HG03060 (cell line): ENCODE measurements at regions not wholly inside any gene's neighbourhood (a gene's known extent, or its start where the extent isn't known, plus 50 kb on each side); places are given as distances from the start of the nearest gene placed in this dataset.

ENCODE experiments used
- ATAC-seq: cut with Tn5 transposase; IDR thresholded peaks from one replicate; pipeline ENCODE4 v1.9.1; 2021; ENCODE audit warnings: low read depth, moderate number of reproducible peaks; ENCODE audit not compliant: unreplicated experiment

DNA sequence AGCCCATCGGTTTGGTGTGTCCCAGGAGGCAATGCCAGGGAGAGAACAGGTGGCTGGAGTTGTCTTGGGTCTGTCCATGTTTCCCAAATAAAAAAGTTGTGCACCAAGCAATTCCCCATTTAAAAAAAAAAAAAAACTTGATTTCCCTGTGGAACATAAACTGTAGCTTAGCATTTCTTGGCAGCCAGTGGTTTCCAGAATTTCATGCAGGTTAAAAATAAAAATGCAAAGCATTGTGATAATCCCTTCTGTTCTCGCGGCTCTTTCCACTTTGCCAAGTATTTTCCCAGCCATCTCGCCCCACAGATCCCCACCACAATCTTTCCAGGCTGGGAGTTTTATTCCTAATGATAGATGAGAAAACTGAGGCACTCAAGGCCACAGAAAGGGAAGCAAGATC, 51.4 kb upstream of the MSX1 start:
- ATAC-seq: no peak

- no peak for ATAC-seq
Observed at GRCh38 chr4:4805887-4806286, 53.6 kb upstream of the MSX1 start.

DNA sequence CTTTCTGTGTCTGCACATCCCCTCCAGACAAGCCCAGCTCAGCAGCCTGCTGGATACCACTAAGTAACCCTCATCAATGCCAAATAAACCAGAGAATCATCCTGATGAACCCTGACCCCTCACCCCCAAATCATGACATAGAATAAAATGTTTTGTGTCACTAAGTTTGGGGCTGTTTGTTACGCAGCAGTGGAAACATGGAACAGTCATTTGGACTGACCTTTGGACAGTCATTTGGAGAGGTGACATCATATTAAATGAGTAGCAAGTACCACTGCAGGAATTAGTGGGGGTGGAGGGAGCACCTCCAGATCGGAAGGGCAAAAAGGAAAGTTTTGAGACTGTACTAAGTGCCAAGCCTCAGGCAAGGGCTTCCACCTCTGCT, 55.6 kb upstream of the MSX1 start:
- ATAC-seq: no peak

GRCh38 chr4:4803216-4803911, 56.1 kb upstream of the MSX1 start:
- ATAC-seq: no peak

DNA sequence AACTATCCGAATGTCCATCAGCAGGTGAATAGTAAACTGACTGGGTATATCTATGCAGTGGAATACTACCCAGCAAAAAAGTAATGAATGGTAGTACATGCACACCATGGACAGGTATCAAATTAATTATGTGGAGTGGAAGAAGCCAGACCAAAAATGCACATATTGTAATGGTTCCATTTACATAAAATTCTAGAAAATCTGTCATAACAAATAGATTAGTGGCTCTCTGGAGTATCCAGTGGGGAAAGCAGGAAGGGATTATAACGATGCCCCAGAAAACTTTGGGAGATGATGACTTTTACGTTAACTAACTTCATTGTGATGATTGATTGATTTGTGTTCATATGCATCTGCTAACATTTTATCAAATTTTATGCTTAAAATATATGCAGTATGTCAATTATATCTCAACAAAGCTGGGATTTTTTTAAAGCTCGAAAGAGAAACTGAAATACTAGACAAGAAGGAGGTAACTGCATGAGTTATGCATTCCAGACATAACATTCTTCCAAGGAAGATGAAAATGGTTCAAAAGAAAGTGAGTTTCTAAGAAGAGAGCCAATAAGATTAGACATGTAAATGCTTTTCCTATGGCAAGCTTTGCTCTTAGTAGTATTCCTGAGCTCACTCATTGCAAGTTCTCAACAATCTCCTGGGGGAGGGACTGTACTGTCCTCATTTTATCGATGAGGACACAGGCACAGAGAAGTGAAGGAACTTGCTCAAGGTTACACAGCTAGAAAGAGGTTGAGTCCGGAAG, 58.6 kb upstream of the MSX1 start:
- ATAC-seq: no peak

DNA sequence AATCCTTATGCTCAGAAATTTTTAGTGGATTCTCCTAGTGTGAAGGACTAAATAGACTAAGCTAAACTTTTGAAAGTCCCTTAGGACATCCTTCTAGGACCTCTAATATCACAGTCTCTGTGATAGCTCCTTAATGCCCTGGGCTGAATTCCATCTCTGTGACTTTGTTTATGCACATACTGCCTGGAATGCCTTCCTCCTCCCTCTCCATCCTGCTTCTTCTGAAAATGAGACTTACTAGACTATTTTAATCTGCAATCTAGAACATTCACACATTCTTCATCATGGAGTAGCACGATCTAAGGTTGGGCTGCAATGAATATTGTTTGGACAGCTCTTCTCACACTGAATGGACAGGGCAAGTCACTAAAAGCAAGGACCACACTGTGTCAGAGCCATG, 65.0 kb upstream of the MSX1 start:
- no peak for ATAC-seq

DNA sequence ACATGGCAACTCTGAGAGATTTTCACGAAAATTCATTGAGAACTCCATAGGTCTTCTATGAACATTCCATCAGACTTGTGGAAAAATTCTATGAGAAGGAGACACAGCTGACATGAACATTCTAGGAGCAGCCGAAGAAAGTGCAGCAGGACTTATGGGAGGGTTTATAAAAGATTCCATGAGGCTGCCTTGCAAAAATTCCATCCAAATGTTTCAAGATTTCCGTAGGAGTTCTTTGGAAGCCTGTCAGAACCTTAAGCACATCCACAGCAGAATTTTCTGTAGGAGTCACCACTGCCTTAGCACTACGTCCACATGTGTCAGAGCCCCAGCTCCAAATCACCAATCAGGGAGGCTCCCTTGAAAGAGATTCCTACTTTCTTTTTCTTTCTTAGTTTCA, 67.0 kb upstream of the MSX1 start:
- ATAC-seq: no peak

DNA sequence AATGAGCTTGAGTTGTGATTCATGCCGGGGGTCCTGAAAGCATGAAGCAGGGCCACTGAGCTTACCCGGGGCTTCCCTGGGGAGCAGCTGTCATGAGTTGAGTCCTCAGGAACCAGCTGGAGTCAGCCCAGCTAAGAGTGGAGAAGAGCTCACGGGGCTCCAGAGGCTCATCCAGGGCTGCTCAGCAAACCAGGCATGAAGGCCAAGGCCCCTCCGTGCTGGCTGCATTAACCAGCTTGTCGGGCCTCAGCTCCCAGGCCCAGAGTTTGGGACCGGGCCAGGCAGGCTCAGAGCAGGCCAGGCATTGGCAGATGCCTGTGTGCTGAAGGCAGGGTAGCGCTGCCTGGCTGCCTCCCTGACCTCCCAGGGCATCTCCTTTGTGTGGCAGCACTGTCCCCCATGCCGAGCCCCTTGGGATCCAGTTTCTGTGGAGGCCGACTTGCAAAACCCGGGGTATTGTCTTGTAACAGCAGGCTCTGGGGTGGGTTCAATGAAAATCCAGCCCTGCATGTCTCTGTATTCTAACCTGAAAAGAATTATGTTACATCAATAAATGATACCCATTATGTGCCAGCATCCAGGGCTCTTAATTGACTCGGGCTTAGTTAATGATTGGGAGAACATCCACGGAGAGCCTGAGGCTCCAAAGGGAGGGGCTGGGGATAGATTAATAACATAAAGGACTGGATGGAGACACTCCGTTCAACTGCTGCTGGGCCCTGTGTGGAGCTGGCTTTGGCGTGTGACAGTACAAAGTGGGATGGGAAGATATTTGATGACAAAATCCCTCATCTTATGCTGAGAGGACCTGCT, 68.0 kb upstream of the MSX1 start:
- no peak for ATAC-seq

DNA sequence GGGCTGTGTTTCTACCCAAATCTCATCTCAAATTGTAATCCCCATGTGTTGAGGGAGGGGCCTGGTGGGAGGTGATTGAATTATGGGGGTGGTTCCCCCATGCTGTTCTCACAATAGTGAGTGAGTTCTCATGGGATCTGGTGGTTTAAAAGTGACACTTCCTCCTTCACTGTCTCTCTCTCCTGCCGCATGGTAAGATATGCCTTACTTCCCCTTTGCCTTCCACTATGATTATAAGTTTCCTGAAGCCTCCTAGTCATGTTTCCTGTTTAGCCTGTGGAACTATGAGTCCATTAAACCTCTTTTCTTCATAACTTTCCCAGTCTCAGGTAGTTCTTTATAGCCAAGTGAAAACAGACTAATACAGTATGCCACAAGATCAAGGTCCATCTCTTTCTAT, 70.0 kb upstream of the MSX1 start:
- no peak for ATAC-seq

DNA sequence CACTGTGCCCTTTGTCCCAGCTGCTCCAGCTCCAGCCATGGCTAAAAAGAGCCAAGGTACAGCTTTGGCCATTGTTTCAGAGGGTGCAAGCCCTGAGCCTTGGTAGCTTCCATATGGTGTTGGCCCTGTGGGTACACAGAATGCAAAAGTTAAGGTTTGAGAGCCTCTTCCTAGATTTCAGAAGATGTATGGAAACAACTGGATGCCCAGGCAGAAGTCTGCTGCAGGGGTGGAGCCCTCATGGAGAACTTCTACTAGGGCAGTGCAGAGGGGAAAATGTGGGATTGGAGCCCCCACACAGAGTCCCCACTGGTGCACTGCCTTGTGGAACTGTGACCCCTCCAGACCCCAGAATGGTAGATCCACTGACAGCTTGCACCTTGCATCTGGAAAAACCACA, 70.9 kb upstream of the MSX1 start:
- ATAC-seq: no peak

- ATAC-seq: no peak
Observed at GRCh38 chr4:4787421-4787820, 72.0 kb upstream of the MSX1 start.

GRCh38 chr4:4784379-4784778, 75.1 kb upstream of the MSX1 start:
- ATAC-seq: no peak

- no peak for ATAC-seq
Observed at GRCh38 chr4:4783847-4784246, 75.6 kb upstream of the MSX1 start.

GRCh38 chr4:4782969-4783368, 76.5 kb upstream of the MSX1 start:
- no peak for ATAC-seq

DNA sequence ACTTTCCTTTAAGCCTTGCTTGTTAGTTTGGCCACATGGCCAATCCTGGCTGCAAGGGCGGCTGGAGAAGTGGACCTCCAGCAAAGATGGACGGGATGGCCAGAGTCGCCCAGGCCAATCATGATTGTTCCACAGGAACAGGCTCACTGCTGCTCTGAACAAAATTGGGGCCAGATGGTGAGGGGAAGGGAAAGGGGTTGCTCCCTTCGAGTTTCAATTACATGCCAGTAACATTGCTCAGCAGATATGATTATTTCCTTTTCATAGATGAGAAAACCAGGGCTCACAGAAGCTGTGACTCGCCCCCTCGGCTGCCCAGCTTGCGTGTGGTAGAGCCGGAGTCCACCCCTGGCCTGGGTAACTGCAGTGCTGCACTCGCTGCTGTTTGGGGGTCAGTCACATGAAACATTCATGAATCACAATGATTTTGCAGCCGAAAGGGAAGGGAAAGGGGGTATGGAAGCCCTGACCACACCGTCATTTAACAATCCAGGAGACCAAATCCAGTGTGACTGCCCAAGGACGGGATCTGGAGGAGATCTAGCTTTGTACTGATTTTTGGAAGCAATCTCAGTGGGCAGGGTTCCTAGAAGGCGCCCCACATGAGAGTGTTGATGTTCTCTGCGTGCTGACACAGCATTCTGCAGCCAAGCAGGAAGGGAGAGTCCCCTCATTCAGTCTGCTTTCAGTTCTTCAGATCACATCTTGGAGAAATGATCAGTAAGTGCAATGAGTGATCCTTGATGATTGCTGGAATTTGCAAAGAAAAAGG, 77.3 kb upstream of the MSX1 start:
- no peak for ATAC-seq

DNA sequence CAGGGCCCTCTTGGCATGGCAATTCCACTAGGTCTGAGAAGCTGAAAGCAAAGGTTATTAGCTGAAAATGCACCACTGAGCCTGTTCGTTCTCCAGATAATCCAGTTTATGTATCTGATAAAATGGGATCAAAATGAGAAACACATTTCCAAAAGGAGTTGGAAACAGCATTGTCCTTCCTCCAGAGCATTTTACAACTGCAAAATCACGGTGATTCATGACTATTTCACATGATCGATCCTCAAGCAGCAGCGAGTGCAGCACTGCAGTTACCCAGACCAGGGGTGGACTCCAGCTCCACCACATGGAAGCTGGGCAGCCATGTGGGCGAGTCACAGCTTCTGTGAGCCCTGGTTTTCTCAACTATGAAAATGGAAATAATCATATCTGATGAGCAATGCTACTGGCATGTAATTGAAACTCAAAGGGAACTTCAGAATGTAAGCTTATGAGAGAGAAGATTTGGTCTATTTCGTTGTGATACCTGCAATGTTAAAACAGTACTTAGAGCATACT, 78.7 kb upstream of the MSX1 start:
- ATAC-seq: no peak

DNA sequence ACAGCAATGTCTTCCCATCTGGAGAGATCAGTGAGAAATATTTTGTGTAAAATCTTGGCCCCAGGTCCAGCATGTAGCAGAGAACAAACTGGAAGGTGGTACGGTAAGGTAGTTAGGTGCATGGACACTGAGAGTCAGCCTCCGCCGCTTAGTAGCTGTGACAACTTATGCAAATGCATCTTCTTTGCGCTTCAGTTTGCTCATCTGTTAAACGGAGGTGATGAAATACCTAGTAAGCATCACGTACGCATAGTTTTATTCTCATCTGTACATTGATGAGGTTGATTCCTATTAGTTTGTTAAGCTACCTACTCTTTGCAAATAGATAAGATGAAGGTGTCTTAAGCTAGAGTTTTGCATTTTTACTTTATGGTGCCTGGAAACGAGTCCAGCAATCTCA, 80.0 kb upstream of the MSX1 start:
- ATAC-seq: no peak

GRCh38 chr4:4779054-4779453, 80.4 kb upstream of the MSX1 start:
- ATAC-seq: no peak

DNA sequence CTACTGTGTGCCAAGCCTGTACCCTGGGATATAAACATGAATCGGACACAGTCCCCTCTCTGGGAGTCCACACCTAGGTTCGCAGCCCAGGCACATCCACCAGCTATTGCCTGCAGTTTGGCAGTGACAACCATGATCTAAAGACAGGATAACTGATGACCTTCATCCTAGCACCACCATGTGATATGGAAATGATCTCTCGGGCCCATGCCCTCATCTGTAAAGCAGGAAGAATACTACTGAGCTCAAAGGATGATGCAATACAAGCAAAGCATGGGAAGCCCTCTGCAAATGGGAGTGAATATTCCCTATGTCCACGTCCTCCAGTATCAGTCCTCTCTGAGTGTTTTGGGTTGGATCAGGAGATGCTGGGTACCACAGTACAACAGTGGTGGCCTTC, 80.9 kb upstream of the MSX1 start:
- no peak for ATAC-seq

DNA sequence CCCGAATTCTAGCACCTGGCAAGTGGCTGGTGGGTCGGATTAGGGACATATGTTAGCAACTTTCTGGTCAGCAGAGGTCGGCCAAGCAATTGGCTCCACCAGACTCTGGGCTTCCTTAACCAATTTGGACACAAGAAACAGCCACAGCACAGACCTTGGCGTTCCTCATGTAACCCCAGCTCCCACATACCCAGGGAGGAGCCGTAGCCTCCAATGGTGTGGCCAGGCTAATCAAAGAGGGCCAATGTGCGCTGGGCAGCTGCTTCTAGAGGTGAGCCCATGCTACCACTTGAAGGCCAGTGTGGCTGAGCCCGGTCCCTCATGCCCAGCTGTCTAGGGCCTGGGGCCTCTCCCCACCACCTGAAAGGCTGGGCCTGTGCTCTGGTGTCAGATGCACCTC, 82.5 kb upstream of the MSX1 start:
- no peak for ATAC-seq

DNA sequence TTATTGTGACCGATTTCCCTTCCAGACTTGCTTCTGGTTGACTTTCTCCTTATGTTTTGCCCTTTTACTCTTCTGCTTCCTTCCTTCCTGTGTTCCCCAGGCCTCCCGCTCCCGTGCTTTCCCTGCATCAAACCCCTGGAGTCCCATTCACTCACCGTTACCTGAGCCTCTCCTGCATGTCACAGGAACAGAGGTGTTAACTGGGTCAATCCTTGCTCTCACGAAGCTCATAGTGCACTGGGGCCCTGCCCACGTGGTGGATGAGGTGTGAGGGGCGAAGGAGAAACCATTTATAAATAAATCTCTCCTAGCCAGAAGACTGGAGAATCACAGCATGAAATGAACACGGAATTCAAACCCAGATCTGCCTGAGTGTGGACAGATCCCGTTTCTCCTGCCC, 83.1 kb upstream of the MSX1 start:
- ATAC-seq: no peak
